ENCODE measurements at regions not wholly inside any gene's neighbourhood (a gene's known extent, or its start where the extent isn't known, plus 50 kb on each side); places are given as distances from the start of the nearest gene placed in this dataset.

DNA sequence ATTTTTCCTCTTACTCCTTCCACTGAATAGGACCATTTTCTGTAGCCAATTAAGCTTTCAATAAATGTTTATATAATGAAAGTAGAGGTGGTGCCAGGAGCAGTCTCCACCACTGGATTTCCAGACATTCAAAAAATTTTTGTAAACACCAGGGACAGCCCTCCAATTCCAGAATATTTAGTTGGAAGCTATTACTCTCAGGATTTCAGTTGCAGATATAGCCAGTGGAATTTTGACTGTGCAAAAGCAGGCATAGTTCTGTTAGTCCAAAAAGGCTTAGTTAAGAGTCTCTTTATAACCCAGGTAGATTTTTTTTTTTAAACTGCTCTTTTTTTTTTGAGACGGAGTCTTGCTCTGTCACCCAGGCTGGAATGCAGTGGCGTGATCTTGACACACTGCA, 138.1 kb upstream of the DMRT1 start:
- DNase-seq: no peak

GRCh38 chr9:706073-706472, 135.4 kb upstream of the DMRT1 start:
- Histone ChIP-seq H3K4me3 (peak overlapping the region; percentile 54), H3K9me3 (no peaks in the 10 kb centered on the region), H3K4me1 (peaks cover 20% of the 10 kb centered on the region), H3K27me3 (no peaks in the 10 kb centered on the region), H3K36me3 (peaks cover 4% of the 10 kb centered on the region), H3K27ac (no peak overlapping the region)
- TF ChIP-seq, protein P1, sequence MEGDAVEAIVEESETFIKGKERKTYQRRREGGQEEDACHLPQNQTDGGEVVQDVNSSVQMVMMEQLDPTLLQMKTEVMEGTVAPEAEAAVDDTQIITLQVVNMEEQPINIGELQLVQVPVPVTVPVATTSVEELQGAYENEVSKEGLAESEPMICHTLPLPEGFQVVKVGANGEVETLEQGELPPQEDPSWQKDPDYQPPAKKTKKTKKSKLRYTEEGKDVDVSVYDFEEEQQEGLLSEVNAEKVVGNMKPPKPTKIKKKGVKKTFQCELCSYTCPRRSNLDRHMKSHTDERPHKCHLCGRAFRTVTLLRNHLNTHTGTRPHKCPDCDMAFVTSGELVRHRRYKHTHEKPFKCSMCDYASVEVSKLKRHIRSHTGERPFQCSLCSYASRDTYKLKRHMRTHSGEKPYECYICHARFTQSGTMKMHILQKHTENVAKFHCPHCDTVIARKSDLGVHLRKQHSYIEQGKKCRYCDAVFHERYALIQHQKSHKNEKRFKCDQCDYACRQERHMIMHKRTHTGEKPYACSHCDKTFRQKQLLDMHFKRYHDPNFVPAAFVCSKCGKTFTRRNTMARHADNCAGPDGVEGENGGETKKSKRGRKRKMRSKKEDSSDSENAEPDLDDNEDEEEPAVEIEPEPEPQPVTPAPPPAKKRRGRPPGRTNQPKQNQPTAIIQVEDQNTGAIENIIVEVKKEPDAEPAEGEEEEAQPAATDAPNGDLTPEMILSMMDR (IDR thresholded peaks at IDR 0.05): no peak
- no peak for ATAC-seq
- intact Hi-C loops (cut with DNase I): no loop called here
- no peak for DNase-seq

More for the DNA sequence above, 138.1 kb upstream of the DMRT1 start:
- no peaks in the 10 kb centered on the region for H3K9me3 ChIP-seq
- no peak overlapping the region for H3K4me3 ChIP-seq
- TF ChIP-seq, protein P1 (IDR thresholded peaks at IDR 0.05): no peak
- H3K27me3 ChIP-seq: no peaks in the 10 kb centered on the region
- H3K36me3 ChIP-seq: no peaks in the 10 kb centered on the region
- no peak overlapping the region for H3K27ac ChIP-seq
- ATAC-seq: no peak
- intact Hi-C loops (cut with DNase I): no loop called here
- H3K4me1 ChIP-seq: peaks cover 13% of the 10 kb centered on the region

DNA sequence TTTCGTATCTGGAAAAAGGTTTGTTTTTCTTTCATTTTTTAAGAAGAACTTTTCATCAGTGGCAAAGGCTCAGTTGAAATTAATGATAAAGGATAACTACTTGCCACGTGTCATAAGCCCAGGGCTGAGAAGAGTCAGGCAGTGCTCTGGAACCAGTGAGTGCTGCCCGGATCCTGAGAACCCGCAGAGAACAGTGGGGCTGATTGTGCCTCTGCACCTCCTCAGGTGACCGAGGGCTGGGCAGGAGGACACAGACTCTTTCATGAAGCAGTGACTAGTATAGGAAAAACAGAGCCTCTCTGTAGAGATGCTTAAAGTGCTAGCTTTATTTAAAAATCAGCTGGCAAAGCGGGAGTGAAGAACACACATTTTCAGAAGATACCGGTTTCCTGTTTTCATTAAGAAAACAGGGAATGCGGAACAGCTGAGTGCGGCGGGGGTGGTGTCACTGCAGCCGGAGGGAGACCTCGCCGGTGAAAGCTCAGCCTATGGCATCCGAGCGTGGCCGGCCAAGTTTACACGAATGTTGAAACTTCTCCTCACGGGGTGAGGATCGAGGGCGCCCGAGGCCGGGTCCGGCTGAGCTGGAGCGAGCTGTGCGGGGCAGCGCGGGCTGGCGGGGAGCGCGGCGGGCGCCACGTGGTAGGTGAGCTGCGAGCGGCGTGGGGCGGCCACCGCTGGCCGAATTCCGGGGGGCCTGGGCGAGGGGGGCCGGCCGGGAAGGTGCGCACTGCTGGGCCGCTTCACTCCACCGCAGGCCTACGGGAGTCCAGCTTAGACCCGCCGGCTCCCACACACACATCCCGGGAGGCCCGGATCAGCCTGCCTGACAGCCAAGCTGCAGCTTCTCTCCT, 134.7 kb upstream of the DMRT1 start:
- H3K36me3 ChIP-seq: peaks cover 12% of the 10 kb centered on the region
- peak; percentile 86 for ATAC-seq
- no peaks in the 10 kb centered on the region for H3K9me3 ChIP-seq
- TF ChIP-seq, protein P1 (IDR thresholded peaks at IDR 0.05): no peak
- no peaks in the 10 kb centered on the region for H3K27me3 ChIP-seq
- peak overlapping the region; percentile 52 for H3K27ac ChIP-seq
- intact Hi-C loops (cut with DNase I): no loop called here
- H3K4me3 ChIP-seq: peak overlapping the region; percentile 54
- peak; percentile 84 for DNase-seq
- H3K4me1 ChIP-seq: peaks cover 20% of the 10 kb centered on the region

GRCh38 chr9:708182-708550, 133.3 kb upstream of the DMRT1 start:
- Histone ChIP-seq H3K27ac (no peak overlapping the region), H3K36me3 (peaks cover 23% of the 10 kb centered on the region), H3K27me3 (no peaks in the 10 kb centered on the region), H3K4me1 (peaks cover 21% of the 10 kb centered on the region), H3K4me3 (peak overlapping the region; percentile 0), H3K9me3 (no peaks in the 10 kb centered on the region)
- no peak for ATAC-seq
- no peak for DNase-seq
- TF ChIP-seq, protein P1 (IDR thresholded peaks at IDR 0.05): no peak
- intact Hi-C loops (cut with DNase I): no loop called here

GRCh38 chr9:708551-709432, 132.7 kb upstream of the DMRT1 start:
- H3K27ac ChIP-seq: no peak overlapping the region
- intact Hi-C loops (cut with DNase I): no loop called here
- ATAC-seq: peak; percentile 27

More at GRCh38 chr9:708551-709432, 132.7 kb upstream of the DMRT1 start:
- TF ChIP-seq, protein P1 (IDR thresholded peaks at IDR 0.05): no peak
- H3K27me3 ChIP-seq: no peaks in the 10 kb centered on the region
- peaks cover 27% of the 10 kb centered on the region for H3K4me1 ChIP-seq
- H3K36me3 ChIP-seq: peaks cover 23% of the 10 kb centered on the region
- no peaks in the 10 kb centered on the region for H3K9me3 ChIP-seq
- DNase-seq: no peak
- H3K4me3 ChIP-seq: peak overlapping the region; percentile 0
